Left lung (tissue), 4 donors: ENCODE measurements at regions not wholly inside any gene's neighbourhood (a gene's known extent, or its start where the extent isn't known, plus 50 kb on each side); places are given as distances from the start of the nearest gene placed in this dataset.
A peak's percentile ranks its signal among the peaks of the same experiment; 100 is the strongest.
"Not testable (repeated sequence)": the region's sequence is repeated elsewhere in the genome, so short reads cannot be mapped to it uniquely, and the experiment has no call there.

Experiments
- ATAC-seq: fragments of 200-7000 bp; cut with Tn5 transposase; one replicate; pipeline ENCODE4 v1.9.1; 2020; ENCODE audit warnings: moderate library complexity
- DNase-seq, 4 donors: peaks; one replicate each; pipeline ENCODE4 v3.0.0-alpha.2; 2013 to 2020
- H3K27ac ChIP-seq, 2 donors: fragments of 200-600 bp; sonication (generic) in 1 of 2; one replicate each; pipeline versions ENCODE4 v1.5.0 to v1.8.0; 2020 to 2021
- H3K27me3 ChIP-seq, 2 donors: fragments of 200-600 bp; sonication (generic) in 1 of 2; one replicate each; pipeline versions ENCODE4 v1.5.0 to v1.8.0; 2020 to 2021
- H3K36me3 ChIP-seq, 2 donors: fragments of 200-600 bp; sonication (generic) in 1 of 2; one replicate each; pipeline versions ENCODE4 v1.5.0 to v1.8.0; 2020 to 2021
- H3K4me1 ChIP-seq, 2 donors: fragments of 200-600 bp; one replicate each; pipeline ENCODE4 v1.8.0; 2021
- H3K4me3 ChIP-seq, 2 donors: fragments of 200-600 bp; sonication (generic) in 1 of 2; one replicate each; pipeline versions ENCODE4 v1.5.0 to v1.8.0; 2020 to 2021; ENCODE audit warnings: mild to moderate bottlenecking in 1 of 2
- H3K9me3 ChIP-seq, 2 donors: fragments of 200-600 bp; sonication (generic) in 1 of 2; one replicate each; pipeline versions ENCODE4 v1.5.0 to v1.8.0; 2020 to 2021
- CTCF ChIP-seq, 2 donors: fragments of 200-600 bp; sonication (generic) in 1 of 2; IDR thresholded peaks; one replicate each; pipeline versions ENCODE4 v1.5.0 to v1.8.0; 2021; ENCODE audit warnings: antibody characterized with exemption in 2 of 2
- intact Hi-C, 2 donors: fragments of 100-400 bp; cut with DNase I; formaldehyde crosslinking; loops; one replicate each; pipeline versions ENCODE4 v1.11.2 to v1.14.2; 2022
- donor health status: DM: no; HTN: yes; CAD: no.
- donor health status: DM: no; HTN: no; CAD: no.

DNA sequence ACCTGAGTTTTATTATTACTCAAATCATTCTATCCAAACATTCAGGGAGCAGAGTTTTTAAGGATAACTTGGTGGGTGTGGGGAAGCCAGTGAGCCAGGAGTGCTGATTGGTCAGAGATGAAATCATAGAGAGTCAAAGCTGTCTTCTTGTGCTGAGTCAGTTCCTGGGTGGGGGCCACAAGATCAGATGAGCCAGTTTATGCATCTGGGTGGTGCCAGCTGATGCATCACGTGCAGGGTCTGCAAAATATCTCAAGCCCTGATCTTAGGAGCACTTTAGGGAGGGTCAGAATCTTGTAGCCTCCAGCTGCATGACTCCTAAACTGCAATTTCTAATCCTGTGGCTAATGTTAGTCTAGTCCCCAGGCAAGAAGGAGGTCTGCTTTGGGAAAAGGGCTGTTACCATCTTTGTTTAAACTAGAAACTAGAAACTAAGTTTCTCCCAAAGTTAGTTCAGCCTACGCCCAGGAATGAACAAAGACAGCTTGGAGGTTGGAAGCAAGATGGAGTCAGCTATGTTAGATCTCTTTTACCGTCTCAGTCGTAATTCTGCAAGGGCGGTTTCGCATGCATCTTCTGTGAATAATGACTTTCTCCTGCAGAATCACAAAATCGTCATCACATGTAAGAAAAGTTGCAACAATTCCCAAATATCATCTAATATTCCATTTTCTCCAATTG lies 97.5 kb downstream of the ZNF664 start:
- ATAC-seq, H3K4me1 ChIP-seq, intact Hi-C loops: not testable (repeated sequence)

GRCh38 chr12:124071075-124071443 lies 98.0 kb downstream of the ZNF664 start:
- no peaks in the 10 kb centered on the region for H3K4me1 ChIP-seq
- no peak for TF ChIP-seq CTCF (IDR thresholded peaks at IDR 0.05)
- no peak overlapping the region for H3K27ac ChIP-seq
- DNase-seq (no peak), ATAC-seq (no peak)
- intact Hi-C loops = no loop called here
- no peak overlapping the region for H3K4me3 ChIP-seq
- peaks cover 0 to 12% of the 10 kb centered on the region in 2 donors for H3K9me3 ChIP-seq
- H3K36me3 ChIP-seq = no peaks in the 10 kb centered on the region
- H3K27me3 ChIP-seq = no peaks in the 10 kb centered on the region

More for the DNA sequence above, 97.5 kb downstream of the ZNF664 start:
- DNase-seq, H3K36me3 ChIP-seq, H3K27ac ChIP-seq, H3K27me3 ChIP-seq, H3K4me3 ChIP-seq: not testable (repeated sequence)
- peaks cover 0 to 18% of the 10 kb centered on the region in 2 donors for H3K9me3 ChIP-seq

- DNase-seq (no peak), ATAC-seq (no peak)
- H3K27me3 ChIP-seq = no peaks in the 10 kb centered on the region
- H3K27ac ChIP-seq = no peak overlapping the region
- no peaks in the 10 kb centered on the region for H3K4me1 ChIP-seq
- no peak for TF ChIP-seq CTCF (IDR thresholded peaks at IDR 0.05)
- H3K36me3 ChIP-seq = no peaks in the 10 kb centered on the region
- H3K9me3 ChIP-seq = no peaks in the 10 kb centered on the region
- H3K4me3 ChIP-seq = no peak overlapping the region
- intact Hi-C loops = no loop called here
Measured at GRCh38 chr12:124073356-124074035, 100.5 kb downstream of the ZNF664 start.

- DNase-seq (no peak), ATAC-seq (no peak)
- TF ChIP-seq CTCF (IDR thresholded peaks at IDR 0.05) = no peak
- Histone ChIP-seq H3K4me3 (no peak overlapping the region), H3K36me3 (no peaks in the 10 kb centered on the region), H3K27ac (no peak overlapping the region), H3K27me3 (no peaks in the 10 kb centered on the region), H3K4me1 (no peaks in the 10 kb centered on the region), H3K9me3 (no peaks in the 10 kb centered on the region)
- intact Hi-C loops = no loop called here
Measured at GRCh38 chr12:124075841-124076240, 102.8 kb downstream of the ZNF664 start.

- ATAC-seq = peak; percentile 91
- intact Hi-C loops = no loop called here
- H3K4me1 ChIP-seq = no peaks in the 10 kb centered on the region
- no peak for TF ChIP-seq CTCF (IDR thresholded peaks at IDR 0.05)
- DNase-seq = peak in 1 of 4 donors; percentile 53
- no peaks in the 10 kb centered on the region for H3K36me3 ChIP-seq
- no peak overlapping the region for H3K4me3 ChIP-seq
- no peaks in the 10 kb centered on the region for H3K27me3 ChIP-seq
- no peaks in the 10 kb centered on the region for H3K9me3 ChIP-seq
- no peak overlapping the region for H3K27ac ChIP-seq
Measured at GRCh38 chr12:124077701-124078100, 104.7 kb downstream of the ZNF664 start.
